ENCODE measurements at regions not wholly inside any gene's neighbourhood (a gene's known extent, or its start where the extent isn't known, plus 50 kb on each side); places are given as distances from the start of the nearest gene placed in this dataset.

DNA sequence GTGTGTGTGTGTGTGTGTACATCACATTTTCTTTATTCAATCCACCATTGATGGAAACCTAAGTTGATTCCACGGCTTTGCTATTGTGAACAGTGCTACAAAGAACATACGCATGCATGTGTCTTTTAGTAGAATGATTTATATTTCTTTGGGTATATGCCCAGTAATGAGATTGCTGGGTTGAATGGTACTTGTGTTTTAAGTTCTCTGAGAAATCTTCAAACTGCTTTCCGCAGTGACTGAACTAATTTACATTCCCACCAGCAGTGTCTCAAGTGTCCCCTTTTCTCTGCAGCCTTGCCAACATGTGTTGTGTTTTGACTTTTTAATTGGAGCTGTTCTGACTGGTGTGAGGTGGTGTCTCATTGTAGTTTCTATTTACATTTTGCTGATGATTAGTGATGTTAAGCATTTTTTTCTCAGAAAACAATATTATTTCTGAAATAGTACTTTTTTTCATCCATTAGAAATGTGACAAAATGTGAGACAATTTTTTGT lies 769.7 kb downstream of the TAF11L14 start:
- no peak overlapping the region for H3K27ac ChIP-seq
- intact Hi-C loops (cut with DNase I; ENCODE audit: low total_unique reads) = no loop called here
- no peak overlapping the region for H3K4me3 ChIP-seq
- TF ChIP-seq POLR2A (IDR thresholded peaks at IDR 0.05) (no peak), POLR2AphosphoS5 (IDR thresholded peaks at IDR 0.05) (no peak)
- TF ChIP-seq, protein P1, sequence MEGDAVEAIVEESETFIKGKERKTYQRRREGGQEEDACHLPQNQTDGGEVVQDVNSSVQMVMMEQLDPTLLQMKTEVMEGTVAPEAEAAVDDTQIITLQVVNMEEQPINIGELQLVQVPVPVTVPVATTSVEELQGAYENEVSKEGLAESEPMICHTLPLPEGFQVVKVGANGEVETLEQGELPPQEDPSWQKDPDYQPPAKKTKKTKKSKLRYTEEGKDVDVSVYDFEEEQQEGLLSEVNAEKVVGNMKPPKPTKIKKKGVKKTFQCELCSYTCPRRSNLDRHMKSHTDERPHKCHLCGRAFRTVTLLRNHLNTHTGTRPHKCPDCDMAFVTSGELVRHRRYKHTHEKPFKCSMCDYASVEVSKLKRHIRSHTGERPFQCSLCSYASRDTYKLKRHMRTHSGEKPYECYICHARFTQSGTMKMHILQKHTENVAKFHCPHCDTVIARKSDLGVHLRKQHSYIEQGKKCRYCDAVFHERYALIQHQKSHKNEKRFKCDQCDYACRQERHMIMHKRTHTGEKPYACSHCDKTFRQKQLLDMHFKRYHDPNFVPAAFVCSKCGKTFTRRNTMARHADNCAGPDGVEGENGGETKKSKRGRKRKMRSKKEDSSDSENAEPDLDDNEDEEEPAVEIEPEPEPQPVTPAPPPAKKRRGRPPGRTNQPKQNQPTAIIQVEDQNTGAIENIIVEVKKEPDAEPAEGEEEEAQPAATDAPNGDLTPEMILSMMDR (IDR thresholded peaks at IDR 0.05) = no peak
- no peaks in the 10 kb centered on the region for H3K36me3 ChIP-seq
- H3K27me3 ChIP-seq = no peaks in the 10 kb centered on the region
- no peaks in the 10 kb centered on the region for H3K9me3 ChIP-seq
- H3K4me1 ChIP-seq = no peaks in the 10 kb centered on the region
- no peak for DNase-seq (ENCODE audit: low spot score in 2 of 2)

DNA sequence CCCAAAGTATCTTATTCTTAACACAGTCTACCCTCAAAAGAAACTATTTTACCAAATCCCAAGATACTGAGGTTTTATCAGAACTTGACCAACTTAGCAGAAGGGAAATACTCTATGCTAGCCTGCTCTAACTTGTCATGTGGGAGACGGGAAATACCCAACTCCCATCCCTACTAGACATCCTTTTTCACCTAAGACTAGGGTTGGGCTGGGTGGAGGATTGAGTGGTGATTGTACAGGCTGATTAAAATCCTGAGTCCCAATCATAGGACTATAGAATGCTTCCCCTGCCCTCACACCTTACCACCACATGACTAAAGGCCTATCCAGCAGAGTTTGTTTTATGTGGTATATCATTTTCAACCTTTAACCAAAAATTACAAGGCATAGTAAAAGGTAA lies 786.5 kb downstream of the TAF11L14 start:
- no peaks in the 10 kb centered on the region for H3K36me3 ChIP-seq
- DNase-seq (ENCODE audit: low spot score in 2 of 2) = no peak
- TF ChIP-seq POLR2A (IDR thresholded peaks at IDR 0.05) = no peak
- no peak for TF ChIP-seq POLR2AphosphoS5 (IDR thresholded peaks at IDR 0.05)
- TF ChIP-seq, protein P1 (IDR thresholded peaks at IDR 0.05) = no peak
- intact Hi-C loops (cut with DNase I; ENCODE audit: low total_unique reads) = no loop called here
- no peaks in the 10 kb centered on the region for H3K9me3 ChIP-seq
- no peaks in the 10 kb centered on the region for H3K4me1 ChIP-seq
- H3K27me3 ChIP-seq = no peaks in the 10 kb centered on the region
- H3K4me3 ChIP-seq = no peak overlapping the region
- H3K27ac ChIP-seq = no peak overlapping the region

DNA sequence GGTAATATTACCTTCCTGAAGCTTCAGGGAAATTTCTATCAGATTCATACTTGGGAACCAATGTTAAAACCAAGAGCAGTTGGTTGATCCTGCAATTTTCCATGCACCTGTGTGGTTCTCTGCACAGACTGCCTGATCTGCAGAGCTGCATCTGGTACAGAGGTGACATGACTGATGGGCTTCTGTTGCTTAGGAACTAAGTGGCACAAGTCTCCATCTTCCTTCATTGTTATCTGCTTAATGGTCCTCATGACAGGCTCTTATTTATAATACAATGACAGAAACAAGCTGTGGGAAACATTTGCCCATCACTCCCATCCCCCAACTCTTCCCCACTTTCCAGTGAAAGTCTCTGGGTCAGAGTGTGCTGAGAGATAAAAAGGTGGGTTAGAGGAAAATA lies 799.1 kb downstream of the TAF11L14 start:
- H3K9me3 ChIP-seq = peaks cover 0 to 4% of the 10 kb centered on the region in 2 donors
- no peaks in the 10 kb centered on the region for H3K36me3 ChIP-seq
- no peak overlapping the region for H3K27ac ChIP-seq
- DNase-seq (ENCODE audit: low spot score in 2 of 2) = no peak
- no peak overlapping the region for H3K4me3 ChIP-seq
- H3K4me1 ChIP-seq = no peaks in the 10 kb centered on the region
- no peak for TF ChIP-seq POLR2AphosphoS5 (IDR thresholded peaks at IDR 0.05)
- TF ChIP-seq POLR2A (IDR thresholded peaks at IDR 0.05) = no peak
- TF ChIP-seq, protein P1 (IDR thresholded peaks at IDR 0.05) = no peak
- intact Hi-C loops (cut with DNase I; ENCODE audit: low total_unique reads) = no loop called here
- H3K27me3 ChIP-seq = no peaks in the 10 kb centered on the region

GRCh38 chr5:18438126-18438525 lies 803.9 kb downstream of the TAF11L14 start:
- H3K27ac ChIP-seq = no peak overlapping the region
- H3K4me3 ChIP-seq = no peak overlapping the region
- intact Hi-C loops (cut with DNase I; ENCODE audit: low total_unique reads) = no loop called here
- no peaks in the 10 kb centered on the region for H3K27me3 ChIP-seq
- no peaks in the 10 kb centered on the region for H3K4me1 ChIP-seq
- no peaks in the 10 kb centered on the region for H3K9me3 ChIP-seq
- no peaks in the 10 kb centered on the region for H3K36me3 ChIP-seq
- TF ChIP-seq POLR2A (IDR thresholded peaks at IDR 0.05) (no peak), POLR2AphosphoS5 (IDR thresholded peaks at IDR 0.05) (no peak)
- TF ChIP-seq, protein P1 (IDR thresholded peaks at IDR 0.05) = no peak
- no peak for DNase-seq (ENCODE audit: low spot score in 2 of 2)

- intact Hi-C loops (cut with DNase I; ENCODE audit: low total_unique reads) = no loop called here
- H3K4me1 ChIP-seq = no peaks in the 10 kb centered on the region
- no peaks in the 10 kb centered on the region for H3K36me3 ChIP-seq
- DNase-seq (ENCODE audit: low spot score in 2 of 2) = no peak
- H3K27me3 ChIP-seq = peaks cover 0 to 4% of the 10 kb centered on the region in 2 donors
- H3K4me3 ChIP-seq = no peak overlapping the region
- TF ChIP-seq POLR2A (IDR thresholded peaks at IDR 0.05) = no peak
- TF ChIP-seq POLR2AphosphoS5 (IDR thresholded peaks at IDR 0.05) = no peak
- TF ChIP-seq, protein P1 (IDR thresholded peaks at IDR 0.05) = no peak
- no peak overlapping the region for H3K27ac ChIP-seq
- no peaks in the 10 kb centered on the region for H3K9me3 ChIP-seq
Measured at GRCh38 chr5:18455521-18455920, 821.3 kb downstream of the TAF11L14 start.

All from breast epithelium (tissue), 4 donors.